ENCODE measurements at regions not wholly inside any gene's neighbourhood (a gene's known extent, or its start where the extent isn't known, plus 50 kb on each side); places are given as distances from the start of the nearest gene placed in this dataset.

DNA sequence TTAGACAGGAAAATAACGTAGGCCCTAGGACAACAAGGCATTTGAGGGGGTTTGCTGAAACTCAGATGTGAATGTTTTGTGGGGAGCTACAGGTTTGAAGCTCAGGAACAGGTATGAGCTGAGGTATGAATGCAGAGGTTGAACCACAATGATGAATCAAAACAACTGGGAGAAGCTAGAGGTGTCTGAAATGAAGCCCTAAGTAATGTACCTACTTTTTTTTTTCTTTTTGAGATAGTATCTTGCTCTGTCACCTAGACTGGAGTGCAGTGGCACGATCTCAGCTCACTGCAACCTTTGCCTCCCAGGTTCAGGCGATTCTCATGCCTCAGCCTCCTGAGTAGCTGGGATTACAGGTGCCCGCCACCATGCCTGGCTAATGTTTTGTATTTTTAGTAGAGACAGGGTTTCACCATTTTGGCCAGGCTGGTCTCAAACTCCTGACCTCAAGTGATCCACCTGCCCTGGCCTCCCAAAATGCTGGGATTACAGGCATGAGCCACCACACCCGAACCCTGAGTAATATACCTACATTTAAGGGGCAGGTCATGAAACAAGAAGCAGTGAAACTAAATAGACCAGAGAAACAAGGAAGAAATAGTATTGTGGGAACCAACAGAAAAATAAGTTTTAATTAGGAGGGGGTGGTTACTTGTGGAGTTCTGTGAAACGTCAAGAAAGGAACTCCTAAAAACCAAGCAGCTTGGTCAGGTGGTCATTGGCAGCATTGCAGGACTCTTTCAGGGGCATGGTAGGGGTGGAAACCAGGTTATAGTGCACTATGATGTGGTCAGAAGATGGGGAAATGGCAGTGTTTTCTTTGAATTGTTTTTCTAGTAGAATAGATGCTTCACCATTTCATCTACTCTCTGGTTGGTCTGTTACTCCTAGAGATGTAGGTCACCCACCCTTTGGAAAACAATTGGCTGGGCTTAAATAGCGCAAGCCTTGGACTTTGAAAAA is 138.1 kb downstream of the CD164 start:
- Histone ChIP-seq H3K27ac (ENCODE audit: low read depth, low read length) (no peak overlapping the region), H3K4me3 (ENCODE audit: low read length in 3 of 3) (no peak overlapping the region), H3K27me3 (ENCODE audit: control insufficient read depth in 3 of 3, insufficient read depth in 3 of 3, low read length in 3 of 3) (no peaks in the 10 kb centered on the region), H3K9me3 (ENCODE audit: control insufficient read depth in 3 of 3, low read length in 3 of 3) (no peaks in the 10 kb centered on the region), H3K4me1 (ENCODE audit: control insufficient read depth in 3 of 3, insufficient read depth in 3 of 3, low read length in 3 of 3) (peaks cover 13 to 23% (median 18%) of the 10 kb centered on the region in 3 donors), H3K9ac (ENCODE audit: low read depth in 1 of 3, low read length in 3 of 3) (no peak overlapping the region), H3K36me3 (ENCODE audit: control insufficient read depth in 3 of 3, insufficient read depth in 3 of 3, low read length in 3 of 3) (no peaks in the 10 kb centered on the region)

- H3K9me3 ChIP-seq (ENCODE audit: control insufficient read depth in 3 of 3, low read length in 3 of 3), result no peaks in the 10 kb centered on the region
- no peak overlapping the region for H3K27ac ChIP-seq (ENCODE audit: low read depth, low read length)
- H3K4me1 ChIP-seq (ENCODE audit: control insufficient read depth in 3 of 3, insufficient read depth in 3 of 3, low read length in 3 of 3), result peaks cover 18 to 32% (median 22%) of the 10 kb centered on the region in 3 donors
- H3K27me3 ChIP-seq (ENCODE audit: control insufficient read depth in 3 of 3, insufficient read depth in 3 of 3, low read length in 3 of 3), result no peaks in the 10 kb centered on the region
- H3K4me3 ChIP-seq (ENCODE audit: low read length in 3 of 3), result no peak overlapping the region
- no peak overlapping the region for H3K9ac ChIP-seq (ENCODE audit: low read depth in 1 of 3, low read length in 3 of 3)
- H3K36me3 ChIP-seq (ENCODE audit: control insufficient read depth in 3 of 3, insufficient read depth in 3 of 3, low read length in 3 of 3), result no peaks in the 10 kb centered on the region
These were observed 139.3 kb downstream of the CD164 start for GRCh38 chr6:109242925-109243324.

GRCh38 chr6:109242029-109242428 is 140.2 kb downstream of the CD164 start:
- no peak overlapping the region for H3K9ac ChIP-seq (ENCODE audit: low read depth in 1 of 3, low read length in 3 of 3)
- H3K27ac ChIP-seq (ENCODE audit: low read depth, low read length), result peak overlapping the region; percentile 80
- peaks cover 18 to 32% (median 22%) of the 10 kb centered on the region in 3 donors for H3K4me1 ChIP-seq (ENCODE audit: control insufficient read depth in 3 of 3, insufficient read depth in 3 of 3, low read length in 3 of 3)
- no peaks in the 10 kb centered on the region for H3K9me3 ChIP-seq (ENCODE audit: control insufficient read depth in 3 of 3, low read length in 3 of 3)
- H3K27me3 ChIP-seq (ENCODE audit: control insufficient read depth in 3 of 3, insufficient read depth in 3 of 3, low read length in 3 of 3), result no peaks in the 10 kb centered on the region
- no peaks in the 10 kb centered on the region for H3K36me3 ChIP-seq (ENCODE audit: control insufficient read depth in 3 of 3, insufficient read depth in 3 of 3, low read length in 3 of 3)
- no peak overlapping the region for H3K4me3 ChIP-seq (ENCODE audit: low read length in 3 of 3)

GRCh38 chr6:109241199-109241598 is 141.1 kb downstream of the CD164 start:
- H3K27ac ChIP-seq (ENCODE audit: low read depth, low read length), result peak overlapping the region; percentile 80
- H3K4me3 ChIP-seq (ENCODE audit: low read length in 3 of 3), result no peak overlapping the region
- no peaks in the 10 kb centered on the region for H3K27me3 ChIP-seq (ENCODE audit: control insufficient read depth in 3 of 3, insufficient read depth in 3 of 3, low read length in 3 of 3)
- H3K9ac ChIP-seq (ENCODE audit: low read depth in 1 of 3, low read length in 3 of 3), result no peak overlapping the region
- H3K4me1 ChIP-seq (ENCODE audit: control insufficient read depth in 3 of 3, insufficient read depth in 3 of 3, low read length in 3 of 3), result peaks cover 18 to 32% (median 22%) of the 10 kb centered on the region in 3 donors
- no peaks in the 10 kb centered on the region for H3K9me3 ChIP-seq (ENCODE audit: control insufficient read depth in 3 of 3, low read length in 3 of 3)
- H3K36me3 ChIP-seq (ENCODE audit: control insufficient read depth in 3 of 3, insufficient read depth in 3 of 3, low read length in 3 of 3), result no peaks in the 10 kb centered on the region

GRCh38 chr6:109240370-109241084 is 141.7 kb downstream of the CD164 start:
- Histone ChIP-seq H3K27ac (ENCODE audit: low read depth, low read length) (peak overlapping the region; percentile 80), H3K4me1 (ENCODE audit: control insufficient read depth in 3 of 3, insufficient read depth in 3 of 3, low read length in 3 of 3) (peaks cover 18 to 32% (median 22%) of the 10 kb centered on the region in 3 donors), H3K27me3 (ENCODE audit: control insufficient read depth in 3 of 3, insufficient read depth in 3 of 3, low read length in 3 of 3) (no peaks in the 10 kb centered on the region), H3K9ac (ENCODE audit: low read depth in 1 of 3, low read length in 3 of 3) (peak overlapping the region in 2 of 3 donors; percentile 39 to 68), H3K9me3 (ENCODE audit: control insufficient read depth in 3 of 3, low read length in 3 of 3) (no peaks in the 10 kb centered on the region), H3K4me3 (ENCODE audit: low read length in 3 of 3) (no peak overlapping the region), H3K36me3 (ENCODE audit: control insufficient read depth in 3 of 3, insufficient read depth in 3 of 3, low read length in 3 of 3) (no peaks in the 10 kb centered on the region)

DNA sequence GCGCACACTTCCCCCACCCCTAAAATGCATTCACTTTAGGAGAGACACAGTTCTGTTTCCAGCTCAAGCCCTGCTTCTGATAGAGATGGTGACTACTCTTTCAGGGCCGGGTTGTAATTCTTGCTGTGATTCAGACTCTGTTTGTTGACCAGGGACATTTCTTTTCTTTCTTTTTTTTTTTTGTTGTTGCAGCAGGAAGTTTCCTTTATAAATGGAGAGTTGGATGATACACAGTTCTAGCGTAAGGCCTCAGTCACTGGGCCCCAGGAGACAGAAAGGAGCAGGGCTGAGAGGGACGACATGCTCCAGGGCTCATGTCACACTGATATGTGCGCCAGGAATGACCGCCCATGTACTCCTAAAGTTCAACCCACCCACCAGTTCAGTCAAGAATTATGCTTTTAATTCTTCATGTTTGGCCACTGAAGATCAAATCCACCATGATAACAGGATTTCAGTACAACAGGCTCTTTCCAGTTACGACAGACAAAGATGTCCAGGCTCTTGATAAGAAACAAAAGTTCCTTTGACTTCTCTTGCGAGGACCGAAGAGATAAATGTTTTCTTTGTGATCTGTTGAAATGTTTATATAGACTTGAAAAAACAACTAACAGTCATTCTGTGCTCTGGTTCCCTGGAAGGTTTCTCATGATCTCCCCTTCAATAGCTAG is 142.5 kb downstream of the CD164 start:
- Histone ChIP-seq H3K4me3 (ENCODE audit: low read length in 3 of 3) (no peak overlapping the region), H3K4me1 (ENCODE audit: control insufficient read depth in 3 of 3, insufficient read depth in 3 of 3, low read length in 3 of 3) (peaks cover 18 to 32% (median 22%) of the 10 kb centered on the region in 3 donors), H3K9me3 (ENCODE audit: control insufficient read depth in 3 of 3, low read length in 3 of 3) (no peaks in the 10 kb centered on the region), H3K9ac (ENCODE audit: low read depth in 1 of 3, low read length in 3 of 3) (no peak overlapping the region), H3K27me3 (ENCODE audit: control insufficient read depth in 3 of 3, insufficient read depth in 3 of 3, low read length in 3 of 3) (no peaks in the 10 kb centered on the region), H3K36me3 (ENCODE audit: control insufficient read depth in 3 of 3, insufficient read depth in 3 of 3, low read length in 3 of 3) (no peaks in the 10 kb centered on the region), H3K27ac (ENCODE audit: low read depth, low read length) (peak overlapping the region; percentile 80)

DNA sequence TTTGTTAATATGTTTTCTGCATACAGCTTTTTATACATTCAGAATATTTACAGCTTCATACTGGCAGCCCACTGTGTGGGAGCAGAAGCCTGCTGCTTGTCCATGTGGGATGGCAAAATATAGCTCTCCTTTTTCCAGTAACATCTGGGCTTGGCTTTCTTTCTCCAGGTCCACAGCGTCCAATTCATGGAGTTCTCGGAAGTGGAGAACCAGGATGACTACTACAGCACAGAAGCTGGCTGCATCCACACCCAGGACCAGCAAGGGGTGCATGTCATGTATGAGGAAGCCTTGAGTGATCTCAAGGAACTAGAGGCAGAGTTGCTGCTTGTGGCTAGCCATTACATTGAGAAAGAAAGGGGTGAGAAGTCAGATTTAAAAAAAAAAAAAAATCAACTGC is 143.1 kb downstream of the CD164 start:
- Histone ChIP-seq H3K4me1 (ENCODE audit: control insufficient read depth in 3 of 3, insufficient read depth in 3 of 3, low read length in 3 of 3) (peaks cover 18 to 32% (median 22%) of the 10 kb centered on the region in 3 donors), H3K27ac (ENCODE audit: low read depth, low read length) (peak overlapping the region; percentile 80), H3K27me3 (ENCODE audit: control insufficient read depth in 3 of 3, insufficient read depth in 3 of 3, low read length in 3 of 3) (no peaks in the 10 kb centered on the region), H3K9ac (ENCODE audit: low read depth in 1 of 3, low read length in 3 of 3) (no peak overlapping the region), H3K36me3 (ENCODE audit: control insufficient read depth in 3 of 3, insufficient read depth in 3 of 3, low read length in 3 of 3) (no peaks in the 10 kb centered on the region), H3K9me3 (ENCODE audit: control insufficient read depth in 3 of 3, low read length in 3 of 3) (no peaks in the 10 kb centered on the region), H3K4me3 (ENCODE audit: low read length in 3 of 3) (no peak overlapping the region)

- no peaks in the 10 kb centered on the region for H3K36me3 ChIP-seq (ENCODE audit: control insufficient read depth in 3 of 3, insufficient read depth in 3 of 3, low read length in 3 of 3)
- peaks cover 18 to 32% (median 22%) of the 10 kb centered on the region in 3 donors for H3K4me1 ChIP-seq (ENCODE audit: control insufficient read depth in 3 of 3, insufficient read depth in 3 of 3, low read length in 3 of 3)
- H3K9me3 ChIP-seq (ENCODE audit: control insufficient read depth in 3 of 3, low read length in 3 of 3), result no peaks in the 10 kb centered on the region
- H3K9ac ChIP-seq (ENCODE audit: low read depth in 1 of 3, low read length in 3 of 3), result no peak overlapping the region
- H3K4me3 ChIP-seq (ENCODE audit: low read length in 3 of 3), result no peak overlapping the region
- H3K27ac ChIP-seq (ENCODE audit: low read depth, low read length), result no peak overlapping the region
- no peaks in the 10 kb centered on the region for H3K27me3 ChIP-seq (ENCODE audit: control insufficient read depth in 3 of 3, insufficient read depth in 3 of 3, low read length in 3 of 3)
These were observed 143.1 kb downstream of the CEP57L1 start for GRCh38 chr6:109238396-109238795.

- no peaks in the 10 kb centered on the region for H3K27me3 ChIP-seq (ENCODE audit: control insufficient read depth in 3 of 3, insufficient read depth in 3 of 3, low read length in 3 of 3)
- H3K36me3 ChIP-seq (ENCODE audit: control insufficient read depth in 3 of 3, insufficient read depth in 3 of 3, low read length in 3 of 3), result no peaks in the 10 kb centered on the region
- no peak overlapping the region for H3K27ac ChIP-seq (ENCODE audit: low read depth, low read length)
- H3K4me3 ChIP-seq (ENCODE audit: low read length in 3 of 3), result no peak overlapping the region
- H3K4me1 ChIP-seq (ENCODE audit: control insufficient read depth in 3 of 3, insufficient read depth in 3 of 3, low read length in 3 of 3), result peaks cover 18 to 32% (median 22%) of the 10 kb centered on the region in 3 donors
- no peak overlapping the region for H3K9ac ChIP-seq (ENCODE audit: low read depth in 1 of 3, low read length in 3 of 3)
- no peaks in the 10 kb centered on the region for H3K9me3 ChIP-seq (ENCODE audit: control insufficient read depth in 3 of 3, low read length in 3 of 3)
These were observed 142.7 kb downstream of the CEP57L1 start for GRCh38 chr6:109237986-109238329.

Data from skeletal muscle tissue (tissue), 3 donors.